H9 (cell line): ENCODE measurements at regions not wholly inside any gene's neighbourhood (a gene's known extent, or its start where the extent isn't known, plus 50 kb on each side); places are given as distances from the start of the nearest gene placed in this dataset.

Experiments
- DNase-seq: peaks from one replicate; pipeline ENCODE4 v3.0.0-alpha.2; 2017
- H2AFZ ChIP-seq: one replicate; pipeline ENCODE4 v1.6.1; 2013; ENCODE audit warnings: mild to moderate bottlenecking, low read length, control low read depth, moderate library complexity
- H2AK5ac ChIP-seq: 2 replicates; pipeline ENCODE4 v1.6.1; 2013; ENCODE audit warnings: low read length, control low read depth, mixed read lengths; ENCODE audit not compliant: insufficient read length
- H2BK120ac ChIP-seq: one replicate; pipeline ENCODE4 v1.6.1; 2013; ENCODE audit warnings: low read depth, mild to moderate bottlenecking, low read length, control low read depth, inconsistent platforms; ENCODE audit not compliant: poor library complexity, severe bottlenecking
- H2BK12ac ChIP-seq: 2 replicates; pipeline ENCODE4 v1.6.1; 2013; ENCODE audit warnings: low read length, control low read depth, mixed read lengths, low read depth; ENCODE audit not compliant: insufficient read length
- H2BK15ac ChIP-seq: 2 replicates; pipeline ENCODE4 v1.6.1; 2013; ENCODE audit warnings: low read depth, low read length, control low read depth
- H2BK20ac ChIP-seq: one replicate; pipeline ENCODE4 v1.6.1; 2013; ENCODE audit warnings: low read depth, mild to moderate bottlenecking, low read length, control low read depth, inconsistent platforms; ENCODE audit not compliant: poor library complexity, severe bottlenecking
- H2BK5ac ChIP-seq: 2 replicates; pipeline ENCODE4 v1.6.1; 2013; ENCODE audit warnings: low read length, control low read depth, mixed read lengths; ENCODE audit not compliant: insufficient read length
- H3K14ac ChIP-seq: 2 replicates; pipeline ENCODE4 v1.6.1; 2013; ENCODE audit warnings: low read length, control low read depth; ENCODE audit not compliant: insufficient read depth
- H3K18ac ChIP-seq: 2 replicates; pipeline ENCODE4 v1.6.1; 2013; ENCODE audit warnings: low read depth, mild to moderate bottlenecking, mixed read lengths, low read length, control low read depth; ENCODE audit not compliant: insufficient read length
- H3K23ac ChIP-seq: 2 replicates; pipeline ENCODE4 v1.6.1; 2013; ENCODE audit warnings: low read length, control low read depth, mixed read lengths, low read depth; ENCODE audit not compliant: insufficient read length
- H3K23me2 ChIP-seq: 2 replicates; pipeline ENCODE4 v1.6.1; 2013; ENCODE audit warnings: low read depth, mild to moderate bottlenecking, mixed read lengths, low read length, control low read depth; ENCODE audit not compliant: insufficient read length, poor library complexity, severe bottlenecking
- H3K27ac ChIP-seq: 2 replicates; pipeline ENCODE4 v1.5.1; 2013; ENCODE audit warnings: low read length, control low read depth, mixed read lengths, low read depth; ENCODE audit not compliant: insufficient read length
- H3K27me3 ChIP-seq: 2 replicates; pipeline ENCODE4 v1.6.1; 2013; ENCODE audit warnings: low read length, control low read depth, inconsistent platforms; ENCODE audit not compliant: insufficient read depth
- H3K4ac ChIP-seq: 2 replicates; pipeline ENCODE4 v1.6.1; 2013; ENCODE audit warnings: low read depth, mild to moderate bottlenecking, control low read depth, inconsistent platforms, low read length, moderate library complexity
- H3K4me1 ChIP-seq: 2 replicates; pipeline ENCODE4 v1.6.1; 2013; ENCODE audit warnings: low read length, control low read depth, inconsistent platforms; ENCODE audit not compliant: insufficient read depth
- H3K4me2 ChIP-seq: 2 replicates; pipeline ENCODE4 v1.6.1; 2013; ENCODE audit warnings: low read length, control low read depth, mixed read lengths; ENCODE audit not compliant: insufficient read length, insufficient read depth
- H3K56ac ChIP-seq: 2 replicates; pipeline ENCODE4 v1.6.1; 2013; ENCODE audit warnings: low read depth, mild to moderate bottlenecking, mixed read lengths, low read length, control low read depth; ENCODE audit not compliant: insufficient read length
- H3K79me1 ChIP-seq: 2 replicates; pipeline ENCODE4 v1.6.1; 2013; ENCODE audit warnings: low read depth, mild to moderate bottlenecking, moderate library complexity, low read length, control low read depth, inconsistent platforms; ENCODE audit not compliant: insufficient read depth, poor library complexity, severe bottlenecking
- H3K79me2 ChIP-seq: 2 replicates; pipeline ENCODE4 v1.6.1; 2013; ENCODE audit warnings: low read length, control low read depth, inconsistent platforms; ENCODE audit not compliant: insufficient read depth
- H3K9ac ChIP-seq: 2 replicates; pipeline ENCODE4 v1.6.1; 2013; ENCODE audit warnings: low read length, control low read depth, mixed read lengths; ENCODE audit not compliant: insufficient read length; ENCODE audit errors: extremely low read depth
- H3K9me3 ChIP-seq: one replicate; pipeline ENCODE4 v1.6.1; 2013; ENCODE audit warnings: low read depth, low read length, inconsistent platforms; ENCODE audit not compliant: control insufficient read depth
- H3T11ph ChIP-seq: one replicate; pipeline ENCODE4 v1.6.1; 2013; ENCODE audit warnings: mild to moderate bottlenecking, low read length, control low read depth, inconsistent platforms
- H4K20me1 ChIP-seq: one replicate; pipeline ENCODE4 v1.6.1; 2013; ENCODE audit not compliant: control insufficient read depth, insufficient read length, insufficient read depth
- H4K5ac ChIP-seq: 2 replicates; pipeline ENCODE4 v1.6.1; 2013; ENCODE audit warnings: low read depth, mild to moderate bottlenecking, mixed read lengths, low read length, control low read depth; ENCODE audit not compliant: insufficient read length
- H4K8ac ChIP-seq: replicated peaks from 2 replicates; pipeline ENCODE4 v1.6.1; 2013; ENCODE audit warnings: low read length, control low read depth, mixed read lengths, low read depth; ENCODE audit not compliant: insufficient read length
- H4K91ac ChIP-seq: 2 replicates; pipeline ENCODE4 v1.6.1; 2013; ENCODE audit warnings: low read depth, mild to moderate bottlenecking, moderate library complexity, mixed read lengths, low read length, control low read depth; ENCODE audit not compliant: insufficient read length
- H3K27ac Mint-ChIP-seq, 3 experiments: 2 replicates in 2 of 3; 3 replicates in 1 of 3; pipeline ENCODE4 v1.8.0; 2020 to 2021; ENCODE audit warnings: mixed read lengths in 3 of 3, mild to moderate bottlenecking in 1 of 3, moderate library complexity in 1 of 3
- H3K27me3 Mint-ChIP-seq: 2 replicates; pipeline ENCODE4 v1.8.0; 2021; ENCODE audit warnings: low read depth, mild to moderate bottlenecking, moderate library complexity, mixed read lengths
- H3K36me3 Mint-ChIP-seq, 3 experiments: 2 replicates in 2 of 3; 3 replicates in 1 of 3; pipeline ENCODE4 v1.8.0; 2020 to 2021; ENCODE audit warnings: low read depth in 3 of 3, mixed read lengths in 3 of 3; ENCODE audit not compliant: insufficient read depth in 1 of 3
- H3K4me1 Mint-ChIP-seq, 2 experiments: 2 replicates each; pipeline ENCODE4 v1.8.0; 2020; ENCODE audit warnings: mixed read lengths in 2 of 2
- H3K4me3 Mint-ChIP-seq, 2 experiments: 2 replicates in 1 of 2; 3 replicates in 1 of 2; pipeline ENCODE4 v1.8.0; 2020 to 2021; ENCODE audit warnings: mild to moderate bottlenecking in 2 of 2, mixed read lengths in 2 of 2, moderate library complexity in 1 of 2
- H3K9me3 Mint-ChIP-seq, 2 experiments: 2 replicates in 1 of 2; 3 replicates in 1 of 2; pipeline ENCODE4 v1.8.0; 2020; ENCODE audit warnings: mild to moderate bottlenecking in 2 of 2, mixed read lengths in 2 of 2, moderate library complexity in 1 of 2
- CTCF ChIP-seq: fragments of 200-600 bp; sonication (generic); conservative IDR thresholded peaks from 3 replicates; pipeline ENCODE4 v1.8.0; 2021; ENCODE audit warnings: antibody characterized with exemption, mild to moderate bottlenecking
- WGBS: extraction: QIAGEN DNeasy Blood & Tissue Kit; methylation state at CpG from one replicate; pipeline ENCODE4 v1.1.7; 2013; ENCODE audit warnings: missing lambda C conversion rate, low lambda C conversion rate, mixed read lengths; ENCODE audit not compliant: insufficient read length; ENCODE audit errors: extremely low coverage; 5-methylcytosine and 5-hydroxymethylcytosine counted together

GRCh38 chr10:10431422-10432066, 586.1 kb upstream of the CELF2 start:
- H3K18ac ChIP-seq = no peak overlapping the region
- Mint-ChIP-seq H3K4me1 (0 out of 4 replicates have a peak, but pooled peaks cover 0 to 3% of the 10 kb centered on the region in 2 experiments), H3K27me3 (no peaks in the 10 kb centered on the region; the same call in 1 of the 2 replicates), H3K36me3 (peaks cover 0 to 6% (median 0%) of the 10 kb centered on the region in 3 experiments; a peak in 1 of 7 replicates), H3K4me3 (no peak overlapping the region), H3K9me3 (peaks cover 0 to 11% of the 10 kb centered on the region in 2 experiments; a peak in 3 of 5 replicates), H3K27ac (no peak overlapping the region)
- H3K79me2 ChIP-seq = no peaks in the 10 kb centered on the region
- H2BK5ac ChIP-seq = no peak overlapping the region
- no peaks in the 10 kb centered on the region for H3K4me1 ChIP-seq
- H3K9ac ChIP-seq = no peak overlapping the region
- no peak overlapping the region for H3K27ac ChIP-seq
- no peak for DNase-seq
- H3K79me1 ChIP-seq = no peaks in the 10 kb centered on the region
- H2AFZ ChIP-seq = no peak overlapping the region
- H2BK120ac ChIP-seq = no peak overlapping the region
- H2BK20ac ChIP-seq = no peak overlapping the region
- no peak for TF ChIP-seq CTCF
- H2BK12ac ChIP-seq = no peak overlapping the region
- H3K23ac ChIP-seq = no peak overlapping the region
- no peak overlapping the region for H3K56ac ChIP-seq
- no peak overlapping the region for H3K14ac ChIP-seq
- H2AK5ac ChIP-seq = no peak overlapping the region
- no peaks in the 10 kb centered on the region for H3K9me3 ChIP-seq
- no peak overlapping the region for H4K8ac ChIP-seq
- H3K23me2 ChIP-seq = no peaks in the 10 kb centered on the region
- no CpG with 5 or more reads among the region's 5 CpGs for WGBS
- H3K4me2 ChIP-seq = no peak overlapping the region
- no peak overlapping the region for H4K5ac ChIP-seq
- no peak overlapping the region for H3T11ph ChIP-seq
- H4K20me1 ChIP-seq = no peaks in the 10 kb centered on the region
- H3K27me3 ChIP-seq = no peaks in the 10 kb centered on the region
- no peak overlapping the region for H3K4ac ChIP-seq
- no peak overlapping the region for H4K91ac ChIP-seq
- no peak overlapping the region for H2BK15ac ChIP-seq
